HEK293 (cell line): ENCODE measurements at regions not wholly inside any gene's neighbourhood (a gene's known extent, or its start where the extent isn't known, plus 50 kb on each side); places are given as distances from the start of the nearest gene placed in this dataset.

ENCODE experiments used
- CTCF ChIA-PET: fragments of 350-600 bp; formaldehyde crosslinking; extraction: SDS; loops from one replicate; lab custom pipeline; 2021; ENCODE audit warnings: antibody characterized with exemption; lab: Yijun Ruan, JAX
- POLR2A ChIA-PET: fragments of 300-600 bp; formaldehyde crosslinking; extraction: SDS; loops from one replicate; lab custom pipeline; 2020; ENCODE audit warnings: antibody characterized with exemption, inconsistent platforms; lab: Yijun Ruan, JAX
- H3K27ac ChIP-seq: fragments of 200-500 bp; sonication (Bioruptor generic); 2 replicates; pipeline ENCODE4 v1.5.1; 2014; ENCODE audit warnings: low read depth, low read length, control low read depth, inconsistent platforms; ENCODE audit errors: extremely low read depth
- H3K36me3 ChIP-seq, 2 experiments: fragments of 200-500 bp in 1 of 2; sonication (Bioruptor generic) in 1 of 2; 1 replicate in 1 of 2; 2 replicates in 1 of 2; pipeline ENCODE4 v1.5.1; 2014 to 2017; ENCODE audit warnings: inconsistent platforms in 2 of 2, low read length in 2 of 2; ENCODE audit not compliant: control insufficient read depth in 2 of 2, insufficient read depth in 1 of 2
- H3K4me1 ChIP-seq: fragments of 200-500 bp; sonication (Bioruptor generic); 2 replicates; pipeline ENCODE4 v1.5.1; 2014; ENCODE audit warnings: mild to moderate bottlenecking, low read length, inconsistent platforms; ENCODE audit not compliant: control insufficient read depth, insufficient read depth
- H3K4me3 ChIP-seq: 2 replicates; pipeline ENCODE4 v1.5.1; 2011; ENCODE audit warnings: low read depth, mild to moderate bottlenecking, control low read depth, low read length, moderate library complexity
- H3K9me3 ChIP-seq: fragments of 200-500 bp; sonication (Bioruptor generic); 2 replicates; pipeline ENCODE4 v1.5.1; 2014; ENCODE audit warnings: low read depth, low read length, inconsistent platforms; ENCODE audit not compliant: control insufficient read depth, insufficient read depth
- PBX3 ChIP-seq: sonication (generic); formaldehyde crosslinking; IDR thresholded peaks from 2 replicates; pipeline ENCODE4 v1.8.1; 2022; ENCODE audit warnings: mild to moderate bottlenecking, moderate library complexity, missing genetic modification reagents
- SP2 ChIP-seq: fragments of 450-650 bp; formaldehyde crosslinking; IDR thresholded peaks from 2 replicates; pipeline ENCODE4 v1.5.1; 2016; ENCODE audit warnings: missing biosample characterization, missing genetic modification characterization
- ZBTB7A ChIP-seq: fragments of 450-650 bp; formaldehyde crosslinking; IDR thresholded peaks from 2 replicates; pipeline ENCODE4 v1.5.1; 2016; ENCODE audit warnings: low read depth, missing biosample characterization, missing genetic modification characterization
- ZFP3 ChIP-seq: fragments of 450-650 bp; formaldehyde crosslinking; IDR thresholded peaks from 2 replicates; pipeline ENCODE4 v1.5.1; 2016; ENCODE audit warnings: low read depth, missing biosample characterization, missing genetic modification characterization
- ZNF248 ChIP-seq: fragments of 450-650 bp; formaldehyde crosslinking; IDR thresholded peaks from 2 replicates; pipeline ENCODE4 v1.5.1; 2017; ENCODE audit warnings: missing biosample characterization, missing genetic modification characterization
- ZNF426 ChIP-seq: fragments of 450-650 bp; formaldehyde crosslinking; IDR thresholded peaks from 2 replicates; pipeline ENCODE4 v1.5.1; 2017; ENCODE audit warnings: missing biosample characterization, missing genetic modification characterization, mild to moderate bottlenecking, inconsistent platforms, moderate library complexity
- ZNF549 ChIP-seq: fragments of 450-650 bp; IDR thresholded peaks from 2 replicates; pipeline ENCODE4 v1.5.1; 2018; ENCODE audit warnings: missing biosample characterization, missing genetic modification characterization, mild to moderate bottlenecking, inconsistent platforms, moderate library complexity
- ZNF626 ChIP-seq: fragments of 450-650 bp; sonication (Bioruptor Pico); formaldehyde crosslinking; IDR thresholded peaks from 2 replicates; pipeline ENCODE4 v1.5.1; 2018; ENCODE audit warnings: missing biosample characterization, missing genetic modification characterization, inconsistent platforms
- ZNF843 ChIP-seq: fragments of 450-650 bp; formaldehyde crosslinking; IDR thresholded peaks from 2 replicates; pipeline ENCODE4 v1.5.1; 2016; ENCODE audit warnings: missing biosample characterization, missing genetic modification characterization

- Histone ChIP-seq H3K4me3 (no peak overlapping the region), H3K9me3 (no peaks in the 10 kb centered on the region), H3K4me1 (no peaks in the 10 kb centered on the region), H3K27ac (no peak overlapping the region), H3K36me3 (no peaks in the 10 kb centered on the region)
- POLR2A ChIA-PET = no interaction called here
- CTCF ChIA-PET = interaction anchor here (1.4 kb wide), 1 partner anchor 24 kb away, joined by 4 read pairs; no protein-coding TSS in a partner anchor
- TF ChIP-seq PBX3 (CRISPR knock-in tag) (no peak), ZNF843 (tag by site-specific recombination) (no peak), ZNF549 (tag by site-specific recombination) (no peak), SP2 (tag by site-specific recombination) (no peak), ZNF426 (tag by site-specific recombination) (no peak), ZFP3 (tag by site-specific recombination) (no peak), ZNF626 (no peak), ZBTB7A (tag by site-specific recombination) (no peak), ZNF248 (tag by site-specific recombination) (no peak)
Measured at GRCh38 chr2:190113000-190113399, 50.5 kb upstream of the MSTN start.
